ENCODE measurements at regions not wholly inside any gene's neighbourhood (a gene's known extent, or its start where the extent isn't known, plus 50 kb on each side); places are given as distances from the start of the nearest gene placed in this dataset.

GRCh38 chr7:142353147-142354060 lies 95.5 kb upstream of the PRSS58 start:
- 59 to 69% (median 64%) methylated on average over 13 to 15 of the region's 15 CpGs for WGBS, 4 donors
- intact Hi-C loops (cut with DNase I), result no loop called here
- TF ChIP-seq, protein P1, sequence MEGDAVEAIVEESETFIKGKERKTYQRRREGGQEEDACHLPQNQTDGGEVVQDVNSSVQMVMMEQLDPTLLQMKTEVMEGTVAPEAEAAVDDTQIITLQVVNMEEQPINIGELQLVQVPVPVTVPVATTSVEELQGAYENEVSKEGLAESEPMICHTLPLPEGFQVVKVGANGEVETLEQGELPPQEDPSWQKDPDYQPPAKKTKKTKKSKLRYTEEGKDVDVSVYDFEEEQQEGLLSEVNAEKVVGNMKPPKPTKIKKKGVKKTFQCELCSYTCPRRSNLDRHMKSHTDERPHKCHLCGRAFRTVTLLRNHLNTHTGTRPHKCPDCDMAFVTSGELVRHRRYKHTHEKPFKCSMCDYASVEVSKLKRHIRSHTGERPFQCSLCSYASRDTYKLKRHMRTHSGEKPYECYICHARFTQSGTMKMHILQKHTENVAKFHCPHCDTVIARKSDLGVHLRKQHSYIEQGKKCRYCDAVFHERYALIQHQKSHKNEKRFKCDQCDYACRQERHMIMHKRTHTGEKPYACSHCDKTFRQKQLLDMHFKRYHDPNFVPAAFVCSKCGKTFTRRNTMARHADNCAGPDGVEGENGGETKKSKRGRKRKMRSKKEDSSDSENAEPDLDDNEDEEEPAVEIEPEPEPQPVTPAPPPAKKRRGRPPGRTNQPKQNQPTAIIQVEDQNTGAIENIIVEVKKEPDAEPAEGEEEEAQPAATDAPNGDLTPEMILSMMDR (IDR thresholded peaks at IDR 0.05), result no peak
- TF ChIP-seq POLR2A (IDR thresholded peaks at IDR 0.05), result no peak
- Histone ChIP-seq H3K4me1 (replicated peaks in 1 of 2) (no peaks in the 10 kb centered on the region), H3K9me3 (replicated peaks in 1 of 3) (no peaks in the 10 kb centered on the region), H3K36me3 (replicated peaks in 1 of 2) (no peaks in the 10 kb centered on the region), H3K27me3 (no peaks in the 10 kb centered on the region), H3K27ac (no peak overlapping the region), H3K4me3 (no peak overlapping the region)
- no peak for DNase-seq

GRCh38 chr7:142352543-142352942 lies 94.7 kb upstream of the PRSS58 start:
- Histone ChIP-seq H3K4me3 (no peak overlapping the region), H3K9me3 (replicated peaks in 1 of 3) (no peaks in the 10 kb centered on the region), H3K4me1 (replicated peaks in 1 of 2) (no peaks in the 10 kb centered on the region), H3K27me3 (no peaks in the 10 kb centered on the region), H3K27ac (no peak overlapping the region), H3K36me3 (replicated peaks in 1 of 2) (no peaks in the 10 kb centered on the region)
- intact Hi-C loops (cut with DNase I), result no loop called here
- WGBS, 4 donors, result 60 to 79% (median 74%) methylated on average over 6 to 9 of the region's 9 CpGs
- TF ChIP-seq, protein P1 (IDR thresholded peaks at IDR 0.05), result no peak
- no peak for TF ChIP-seq POLR2A (IDR thresholded peaks at IDR 0.05)
- DNase-seq, result no peak

- no peaks in the 10 kb centered on the region for H3K27me3 ChIP-seq
- WGBS, 4 donors, result 78 to 88% (median 85%) methylated on average over 5 of the region's 5 CpGs
Measured at GRCh38 chr7:142351145-142351544, 93.3 kb upstream of the PRSS58 start.

GRCh38 chr7:142349670-142350405 lies 92.0 kb upstream of the PRSS58 start:
- TF ChIP-seq POLR2A (IDR thresholded peaks at IDR 0.05), result no peak
- TF ChIP-seq, protein P1 (IDR thresholded peaks at IDR 0.05), result no peak
- no peak for DNase-seq
- Histone ChIP-seq H3K36me3 (replicated peaks in 1 of 2) (no peaks in the 10 kb centered on the region), H3K27me3 (no peaks in the 10 kb centered on the region), H3K4me1 (replicated peaks in 1 of 2) (no peaks in the 10 kb centered on the region), H3K27ac (no peak overlapping the region), H3K9me3 (replicated peaks in 1 of 3) (no peaks in the 10 kb centered on the region), H3K4me3 (no peak overlapping the region)
- intact Hi-C loops (cut with DNase I), result no loop called here
- 77 to 88% (median 83%) methylated on average over 14 to 15 of the region's 15 CpGs for WGBS, 4 donors

More at GRCh38 chr7:142351145-142351544, 93.3 kb upstream of the PRSS58 start:
- intact Hi-C loops (cut with DNase I), result no loop called here
- TF ChIP-seq, protein P1 (IDR thresholded peaks at IDR 0.05), result no peak
- no peak for TF ChIP-seq POLR2A (IDR thresholded peaks at IDR 0.05)
- no peaks in the 10 kb centered on the region for H3K9me3 ChIP-seq (replicated peaks in 1 of 3)
- DNase-seq, result no peak
- H3K36me3 ChIP-seq (replicated peaks in 1 of 2), result no peaks in the 10 kb centered on the region
- H3K4me3 ChIP-seq, result no peak overlapping the region
- no peak overlapping the region for H3K27ac ChIP-seq
- H3K4me1 ChIP-seq (replicated peaks in 1 of 2), result no peaks in the 10 kb centered on the region
